B cell (primary cell): ENCODE measurements at regions not wholly inside any gene's neighbourhood (a gene's known extent, or its start where the extent isn't known, plus 50 kb on each side); places are given as distances from the start of the nearest gene placed in this dataset.

Experiments
- ATAC-seq: fragments of 200-7000 bp; cut with Tn5 transposase; one replicate; pipeline ENCODE4 v1.10.0; 2021; ENCODE audit warnings: low read depth, mild to moderate bottlenecking, moderate number of reproducible peaks, moderate library complexity
- CTCF ChIA-PET: fragments of 350-600 bp; sonication (Branson Sonifier 250); formaldehyde crosslinking; loops from one replicate; lab custom pipeline; 2021; ENCODE audit warnings: antibody characterized with exemption, inconsistent platforms; lab: Charles Lee
- POLR2A ChIA-PET: fragments of 350-600 bp; sonication (Branson Sonifier 250); formaldehyde crosslinking; loops from one replicate; lab custom pipeline; 2021; ENCODE audit warnings: antibody characterized with exemption; lab: Charles Lee
- DNase-seq: peaks from one replicate; pipeline ENCODE4 v3.0.0; 2013
- H2AFZ ChIP-seq: 2 replicates; pipeline ENCODE4 v1.6.1; 2012; ENCODE audit warnings: mild to moderate bottlenecking, low read depth, low read length; ENCODE audit not compliant: insufficient read depth, poor library complexity, severe bottlenecking
- H3K27ac ChIP-seq, 2 donors: 1 replicate in 1 of 2; 2 replicates in 1 of 2; pipeline ENCODE4 v1.5.1; 2012 to 2013; ENCODE audit warnings: low read length in 2 of 2, mild to moderate bottlenecking in 2 of 2, moderate library complexity in 1 of 2
- H3K27me3 ChIP-seq, 4 experiments: fragments of 200-600 bp in 1 of 4; sonication (generic) in 1 of 4; replicated peaks in 1 of 4; 1 replicate in 2 of 4; 2 replicates in 2 of 4; pipeline versions ENCODE4 v1.6.1 to v1.7.0; 2013 to 2016; ENCODE audit warnings: low read length in 3 of 4, mild to moderate bottlenecking in 2 of 4, mixed read lengths in 1 of 4, moderate library complexity in 1 of 4; ENCODE audit not compliant: insufficient read depth in 4 of 4, control insufficient read depth in 3 of 4; ENCODE audit errors: control extremely low read depth in 1 of 4
- H3K36me3 ChIP-seq, 2 experiments: replicated peaks in 1 of 2; 1 replicate in 1 of 2; 2 replicates in 1 of 2; pipeline versions ENCODE4 v1.6.1 to v1.7.1; 2013; ENCODE audit warnings: low read length in 1 of 2; ENCODE audit not compliant: insufficient read depth in 2 of 2, control insufficient read depth in 1 of 2; ENCODE audit errors: control extremely low read depth in 1 of 2, extremely low read depth in 1 of 2
- H3K4me1 ChIP-seq, 2 donors: fragments of 200-600 bp in 1 of 2; sonication (generic) in 1 of 2; 1 replicate in 1 of 2; 2 replicates in 1 of 2; pipeline versions ENCODE4 v1.5.1 to v1.6.1; 2013 to 2017; ENCODE audit warnings: low read length in 2 of 2; ENCODE audit not compliant: control insufficient read depth in 2 of 2, insufficient read depth in 2 of 2
- H3K4me2 ChIP-seq: replicated peaks from 2 replicates; pipeline ENCODE3; 2012; ENCODE audit warnings: mild to moderate bottlenecking, low read depth, low read length; ENCODE audit not compliant: poor library complexity, severe bottlenecking
- H3K4me3 ChIP-seq, 5 experiments: fragments of 200-600 bp in 1 of 5; sonication (generic) in 1 of 5; 1 replicate in 3 of 5; 2 replicates in 2 of 5; pipeline versions ENCODE4 v1.5.1 to v1.7.0; 2011 to 2016; ENCODE audit warnings: low read length in 4 of 5, mild to moderate bottlenecking in 4 of 5, low read depth in 2 of 5, control low read depth in 1 of 5, moderate library complexity in 1 of 5; ENCODE audit not compliant: insufficient read depth in 1 of 5; ENCODE audit errors: control extremely low read depth in 1 of 5, extremely low read depth in 1 of 5
- H3K79me2 ChIP-seq: fragments of 200-600 bp; sonication (generic); one replicate; pipeline ENCODE4 v1.6.0; 2016; ENCODE audit warnings: low read length; ENCODE audit not compliant: control insufficient read depth, insufficient read depth
- H3K9ac ChIP-seq: fragments of 200-600 bp; sonication (generic); 2 replicates; pipeline ENCODE4 v1.6.1; 2017; ENCODE audit warnings: mild to moderate bottlenecking, low read length, moderate library complexity
- H3K9me3 ChIP-seq, 3 donors: one replicate each; pipeline versions ENCODE4 v1.6.1 to v1.7.1; 2013; ENCODE audit warnings: low read length in 2 of 3; ENCODE audit not compliant: control insufficient read depth in 2 of 3, insufficient read depth in 1 of 3; ENCODE audit errors: control extremely low read depth in 1 of 3
- H4K20me1 ChIP-seq: 2 replicates; pipeline ENCODE4 v1.6.0; 2012; ENCODE audit warnings: mild to moderate bottlenecking, low read length; ENCODE audit not compliant: insufficient read depth, control insufficient read depth, poor library complexity, severe bottlenecking
- H3K27ac Mint-ChIP-seq: one replicate; pipeline ENCODE4 v1.8.0; 2021; ENCODE audit warnings: mixed read lengths
- H3K27me3 Mint-ChIP-seq: one replicate; pipeline ENCODE4 v1.8.0; 2021; ENCODE audit warnings: mixed read lengths
- H3K4me1 Mint-ChIP-seq: one replicate; pipeline ENCODE4 v1.8.0; 2021; ENCODE audit warnings: mixed read lengths
- H3K4me3 Mint-ChIP-seq: one replicate; pipeline ENCODE4 v1.8.0; 2021; ENCODE audit warnings: mixed read lengths
- H3K9me3 Mint-ChIP-seq: one replicate; pipeline ENCODE4 v1.8.0; 2022; ENCODE audit warnings: mixed read lengths; ENCODE audit not compliant: insufficient read depth
- EZH2 ChIP-seq: IDR thresholded peaks from 2 replicates; pipeline ENCODE4 v1.6.1; 2012; ENCODE audit warnings: borderline replicate concordance, low read depth, mild to moderate bottlenecking, moderate library complexity, low read length; ENCODE audit not compliant: insufficient read depth, poor library complexity, severe bottlenecking
- WGBS: methylation state at CpG from one replicate; pipeline ENCODE4 v1.1.5; 2013; ENCODE audit warnings: missing lambda C conversion rate; ENCODE audit not compliant: insufficient coverage; 5-methylcytosine and 5-hydroxymethylcytosine counted together
- intact Hi-C: fragments of 100-400 bp; cut with micrococcal nuclease; formaldehyde crosslinking; loops from one replicate; pipeline ENCODE4 v1.10.0; 2022
- TF ChIP-seq, protein P1 (sequence below): fragments of 200-600 bp; IDR thresholded peaks from one replicate; pipeline ENCODE4 v1.8.0; 2022; ENCODE audit warnings: antibody characterized with exemption, mild to moderate bottlenecking

DNA sequence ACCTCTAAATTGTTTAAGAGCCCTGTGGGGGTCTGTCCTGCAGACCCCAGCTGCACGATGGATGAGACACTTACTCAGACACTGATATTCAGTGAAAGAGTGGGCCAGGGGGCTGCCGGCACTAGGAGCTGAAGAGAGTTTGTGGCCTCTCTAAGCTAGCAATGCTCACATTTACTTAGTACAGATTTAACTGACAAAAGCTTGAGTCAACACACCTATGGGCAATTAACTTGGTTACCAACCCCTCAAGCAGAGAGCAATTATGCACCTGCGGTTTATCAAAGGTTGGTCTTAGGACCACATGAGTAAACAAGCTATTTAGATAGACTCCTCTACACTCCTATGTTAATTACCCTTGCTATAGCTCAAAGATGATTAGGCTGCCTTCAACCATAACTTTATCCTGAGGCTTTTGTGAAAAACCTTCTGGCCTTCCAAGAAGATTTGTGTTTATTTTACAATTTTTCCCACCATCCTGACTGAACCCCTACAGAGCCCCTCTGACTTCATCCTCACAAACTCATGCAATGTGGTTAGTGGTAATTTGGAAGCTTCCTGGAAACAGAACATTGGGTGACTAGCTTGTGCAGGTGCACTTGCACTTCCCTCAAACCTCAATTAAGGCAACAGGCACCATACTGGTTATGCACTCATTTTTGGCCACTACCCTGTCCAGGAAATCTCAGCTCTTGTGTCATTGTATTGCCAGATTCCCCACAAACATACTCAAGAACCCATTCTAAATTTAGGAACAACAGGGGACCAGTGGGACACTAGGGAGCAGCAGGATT is 234.4 kb upstream of the ITM2A start:
- CTCF ChIA-PET: no interaction called here
- no peak overlapping the region for H3K27ac Mint-ChIP-seq

DNA sequence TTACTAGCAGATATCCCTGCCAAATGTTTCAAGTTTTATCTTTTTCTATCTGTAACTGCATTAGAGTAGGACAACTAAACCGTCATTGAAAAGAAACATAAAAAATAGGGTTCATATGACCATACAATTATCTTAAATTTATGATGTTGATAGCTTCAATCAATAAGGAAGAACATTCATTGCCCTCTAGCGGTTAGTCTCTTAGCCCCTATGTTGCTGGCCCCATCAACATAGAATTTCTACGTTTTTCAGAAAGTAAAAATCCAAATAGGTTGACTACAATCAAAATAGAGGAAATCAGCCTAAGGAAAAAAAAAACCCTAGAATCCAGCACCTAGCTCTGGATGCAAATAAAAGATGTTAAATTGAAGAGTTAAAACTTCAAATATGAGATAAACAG is 225.1 kb upstream of the ITM2A start:
- H3K4me2 ChIP-seq: no peak overlapping the region
- no peaks in the 10 kb centered on the region for H3K9me3 Mint-ChIP-seq
- H3K4me3 ChIP-seq: no peak overlapping the region
- H3K27me3 ChIP-seq: no peaks in the 10 kb centered on the region
- intact Hi-C loops: no loop called here
- no peaks in the 10 kb centered on the region for H3K4me1 Mint-ChIP-seq
- DNase-seq: no peak
- no peak overlapping the region for H3K4me3 Mint-ChIP-seq
- no peaks in the 10 kb centered on the region for H3K27me3 Mint-ChIP-seq
- no CpG with 5 or more reads among the region's 3 CpGs for WGBS
- no peak for ATAC-seq
- no peak overlapping the region for H3K27ac Mint-ChIP-seq
- no peaks in the 10 kb centered on the region for H4K20me1 ChIP-seq
- TF ChIP-seq, protein P1, sequence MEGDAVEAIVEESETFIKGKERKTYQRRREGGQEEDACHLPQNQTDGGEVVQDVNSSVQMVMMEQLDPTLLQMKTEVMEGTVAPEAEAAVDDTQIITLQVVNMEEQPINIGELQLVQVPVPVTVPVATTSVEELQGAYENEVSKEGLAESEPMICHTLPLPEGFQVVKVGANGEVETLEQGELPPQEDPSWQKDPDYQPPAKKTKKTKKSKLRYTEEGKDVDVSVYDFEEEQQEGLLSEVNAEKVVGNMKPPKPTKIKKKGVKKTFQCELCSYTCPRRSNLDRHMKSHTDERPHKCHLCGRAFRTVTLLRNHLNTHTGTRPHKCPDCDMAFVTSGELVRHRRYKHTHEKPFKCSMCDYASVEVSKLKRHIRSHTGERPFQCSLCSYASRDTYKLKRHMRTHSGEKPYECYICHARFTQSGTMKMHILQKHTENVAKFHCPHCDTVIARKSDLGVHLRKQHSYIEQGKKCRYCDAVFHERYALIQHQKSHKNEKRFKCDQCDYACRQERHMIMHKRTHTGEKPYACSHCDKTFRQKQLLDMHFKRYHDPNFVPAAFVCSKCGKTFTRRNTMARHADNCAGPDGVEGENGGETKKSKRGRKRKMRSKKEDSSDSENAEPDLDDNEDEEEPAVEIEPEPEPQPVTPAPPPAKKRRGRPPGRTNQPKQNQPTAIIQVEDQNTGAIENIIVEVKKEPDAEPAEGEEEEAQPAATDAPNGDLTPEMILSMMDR: no peak
- TF ChIP-seq EZH2: no peak
- H3K9ac ChIP-seq: no peak overlapping the region
- H3K27ac ChIP-seq: no peak overlapping the region
- no peaks in the 10 kb centered on the region for H3K79me2 ChIP-seq
- POLR2A ChIA-PET: no interaction called here
- H3K36me3 ChIP-seq: no peaks in the 10 kb centered on the region
- H3K4me1 ChIP-seq: no peaks in the 10 kb centered on the region
- H2AFZ ChIP-seq: no peak overlapping the region
- no peaks in the 10 kb centered on the region for H3K9me3 ChIP-seq
- CTCF ChIA-PET: no interaction called here

More for the DNA sequence above, 234.4 kb upstream of the ITM2A start:
- intact Hi-C loops: no loop called here
- Histone ChIP-seq H3K4me1 (no peaks in the 10 kb centered on the region), H4K20me1 (no peaks in the 10 kb centered on the region), H3K4me3 (no peak overlapping the region), H3K36me3 (no peaks in the 10 kb centered on the region), H3K9me3 (no peaks in the 10 kb centered on the region), H2AFZ (no peak overlapping the region), H3K27ac (no peak overlapping the region), H3K79me2 (no peaks in the 10 kb centered on the region), H3K27me3 (no peaks in the 10 kb centered on the region), H3K9ac (no peak overlapping the region), H3K4me2 (no peak overlapping the region)
- TF ChIP-seq, protein P1: no peak
- TF ChIP-seq EZH2: no peak
- POLR2A ChIA-PET: no interaction called here
- DNase-seq (no peak), ATAC-seq (no peak)
- Mint-ChIP-seq H3K4me3 (no peak overlapping the region), H3K9me3 (no peaks in the 10 kb centered on the region), H3K4me1 (no peaks in the 10 kb centered on the region), H3K27me3 (no peaks in the 10 kb centered on the region)
- 20% methylated on average over 1 of the region's 3 CpGs for WGBS
